ENCODE measurements at regions not wholly inside any gene's neighbourhood (a gene's known extent, or its start where the extent isn't known, plus 50 kb on each side); places are given as distances from the start of the nearest gene placed in this dataset.
"Not testable (repeated sequence)": the region's sequence is repeated elsewhere in the genome, so short reads cannot be mapped to it uniquely, and the experiment has no call there.

DNA sequence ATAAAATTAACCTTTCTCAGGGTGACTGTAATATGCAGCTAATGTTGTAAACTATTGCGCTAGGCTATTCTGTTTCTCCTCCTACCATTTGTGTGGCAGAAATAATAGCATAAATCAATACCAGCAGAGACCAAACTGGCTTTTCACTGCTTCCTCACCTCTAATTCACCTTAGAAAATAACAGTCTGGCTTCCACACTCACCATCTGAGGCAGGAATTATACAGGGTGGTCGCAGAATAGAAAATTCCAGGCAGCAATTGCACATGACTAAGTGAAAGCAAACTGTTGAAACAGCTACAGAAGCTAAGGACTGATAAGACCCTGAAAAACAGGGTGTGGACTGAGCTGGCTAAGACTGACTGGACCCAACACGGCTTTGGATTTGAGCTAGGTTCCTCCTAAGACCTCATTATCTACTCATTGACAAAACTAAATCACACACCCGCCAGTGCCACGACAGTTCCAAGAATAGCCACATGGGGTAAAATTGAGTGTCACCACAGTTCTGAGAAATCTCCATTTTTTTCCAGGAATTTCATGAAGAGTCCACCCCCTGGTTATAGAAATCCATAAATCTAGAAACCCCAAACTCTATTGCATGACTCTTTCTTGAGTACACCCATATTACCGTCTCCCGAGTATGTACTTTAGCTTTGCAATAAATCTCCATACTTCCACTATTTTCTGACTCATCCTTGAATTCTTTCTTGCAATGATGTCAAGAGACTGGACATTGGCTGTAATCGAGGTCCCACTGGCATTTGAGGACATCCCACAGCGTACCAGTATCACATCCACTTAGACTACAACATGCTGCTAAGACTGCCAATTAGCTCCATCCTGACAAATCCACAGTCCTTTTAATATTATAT is 60.9 kb upstream of the KCNQ5 start:
- DNase-seq (ENCODE audit: unreplicated experiment), result no peak
- Mint-ChIP-seq H3K27me3 (ENCODE audit: insufficient read depth, unreplicated experiment) (no peaks in the 10 kb centered on the region), H3K9me3 (ENCODE audit: unreplicated experiment) (no peaks in the 10 kb centered on the region), H3K36me3 (ENCODE audit: insufficient read depth, unreplicated experiment) (no peaks in the 10 kb centered on the region), H3K4me1 (ENCODE audit: insufficient read depth, unreplicated experiment) (no peaks in the 10 kb centered on the region), H3K4me3 (ENCODE audit: unreplicated experiment) (no peak overlapping the region), H3K27ac (ENCODE audit: low read depth, unreplicated experiment) (no peak overlapping the region)
- ChIA-PET CTCF (interaction anchor here (0.5 to 1.4 kb wide), 6 partner anchors 19 to 1409 kb away, joined by 3 to 11 read pairs (median 3); no protein-coding TSS in a partner anchor), POLR2A (no interaction called here)
- intact Hi-C loops (cut with micrococcal nuclease), result no loop called here
- TF ChIP-seq, protein P1, sequence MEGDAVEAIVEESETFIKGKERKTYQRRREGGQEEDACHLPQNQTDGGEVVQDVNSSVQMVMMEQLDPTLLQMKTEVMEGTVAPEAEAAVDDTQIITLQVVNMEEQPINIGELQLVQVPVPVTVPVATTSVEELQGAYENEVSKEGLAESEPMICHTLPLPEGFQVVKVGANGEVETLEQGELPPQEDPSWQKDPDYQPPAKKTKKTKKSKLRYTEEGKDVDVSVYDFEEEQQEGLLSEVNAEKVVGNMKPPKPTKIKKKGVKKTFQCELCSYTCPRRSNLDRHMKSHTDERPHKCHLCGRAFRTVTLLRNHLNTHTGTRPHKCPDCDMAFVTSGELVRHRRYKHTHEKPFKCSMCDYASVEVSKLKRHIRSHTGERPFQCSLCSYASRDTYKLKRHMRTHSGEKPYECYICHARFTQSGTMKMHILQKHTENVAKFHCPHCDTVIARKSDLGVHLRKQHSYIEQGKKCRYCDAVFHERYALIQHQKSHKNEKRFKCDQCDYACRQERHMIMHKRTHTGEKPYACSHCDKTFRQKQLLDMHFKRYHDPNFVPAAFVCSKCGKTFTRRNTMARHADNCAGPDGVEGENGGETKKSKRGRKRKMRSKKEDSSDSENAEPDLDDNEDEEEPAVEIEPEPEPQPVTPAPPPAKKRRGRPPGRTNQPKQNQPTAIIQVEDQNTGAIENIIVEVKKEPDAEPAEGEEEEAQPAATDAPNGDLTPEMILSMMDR (IDR thresholded peaks at IDR 0.05; ENCODE audit: unreplicated experiment), result no peak
- BruUV-seq (replicated peaks), result no TSS peak

DNA sequence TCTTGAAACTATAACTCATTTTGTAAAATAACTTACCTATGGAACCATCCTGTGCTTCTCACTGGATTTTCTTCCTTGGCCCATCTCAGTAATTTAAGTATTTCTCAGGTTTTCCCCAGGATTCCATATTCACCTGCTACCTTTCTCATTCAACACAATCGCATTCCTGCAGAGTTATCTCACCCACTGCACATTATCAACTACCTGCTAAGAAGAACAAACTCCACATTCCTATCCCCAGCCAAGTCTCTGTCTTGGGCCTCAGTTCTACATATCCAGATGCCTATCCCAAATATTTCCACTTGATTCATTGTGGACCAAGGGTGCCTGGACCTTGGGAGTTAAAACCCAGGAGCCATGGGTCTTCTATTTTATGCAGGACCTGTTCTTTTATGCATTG is 60.2 kb upstream of the KCNQ5 start:
- ChIA-PET CTCF (interaction anchor here (1.3 kb wide), 1 partner anchor 20 kb away, joined by 3 read pairs; no protein-coding TSS in a partner anchor), POLR2A (no interaction called here)
- intact Hi-C loops (cut with micrococcal nuclease), result no loop called here
- no peak overlapping the region for H3K4me3 Mint-ChIP-seq (ENCODE audit: unreplicated experiment)
- no peak for DNase-seq (ENCODE audit: unreplicated experiment)
- TF ChIP-seq, protein P1 (IDR thresholded peaks at IDR 0.05; ENCODE audit: unreplicated experiment), result no peak
- H3K27ac Mint-ChIP-seq (ENCODE audit: low read depth, unreplicated experiment), result no peak overlapping the region
- H3K36me3 Mint-ChIP-seq (ENCODE audit: insufficient read depth, unreplicated experiment), result no peaks in the 10 kb centered on the region
- no peaks in the 10 kb centered on the region for H3K4me1 Mint-ChIP-seq (ENCODE audit: insufficient read depth, unreplicated experiment)
- no TSS peak for BruUV-seq (replicated peaks)
- no peaks in the 10 kb centered on the region for H3K27me3 Mint-ChIP-seq (ENCODE audit: insufficient read depth, unreplicated experiment)
- no peaks in the 10 kb centered on the region for H3K9me3 Mint-ChIP-seq (ENCODE audit: unreplicated experiment)

DNA sequence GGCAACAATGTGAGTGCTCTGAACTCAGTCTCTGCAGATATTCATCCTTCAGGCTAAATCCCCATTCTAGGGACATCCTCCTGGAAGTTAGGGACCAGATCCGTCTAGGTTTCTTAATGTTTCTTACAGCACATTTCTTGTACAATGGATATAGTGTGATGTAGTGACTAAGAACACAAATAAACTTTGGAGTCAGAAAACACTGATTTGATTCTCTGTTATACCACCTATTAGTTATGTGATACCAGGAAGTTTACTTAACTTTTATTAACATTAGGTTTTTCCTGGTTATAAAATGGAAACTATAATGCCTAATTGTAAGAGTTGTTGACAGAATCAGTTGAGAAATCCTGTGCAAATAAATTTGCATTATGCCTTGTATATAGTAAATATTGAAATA is 57.6 kb upstream of the KCNQ5 start:
- DNase-seq (ENCODE audit: unreplicated experiment), result no peak
- Mint-ChIP-seq H3K9me3 (ENCODE audit: unreplicated experiment) (no peaks in the 10 kb centered on the region), H3K4me1 (ENCODE audit: insufficient read depth, unreplicated experiment) (no peaks in the 10 kb centered on the region), H3K27me3 (ENCODE audit: insufficient read depth, unreplicated experiment) (no peaks in the 10 kb centered on the region), H3K27ac (ENCODE audit: low read depth, unreplicated experiment) (no peak overlapping the region), H3K4me3 (ENCODE audit: unreplicated experiment) (no peak overlapping the region), H3K36me3 (ENCODE audit: insufficient read depth, unreplicated experiment) (no peaks in the 10 kb centered on the region)
- intact Hi-C loops (cut with micrococcal nuclease), result no loop called here
- no TSS peak for BruUV-seq (replicated peaks)
- TF ChIP-seq, protein P1 (IDR thresholded peaks at IDR 0.05; ENCODE audit: unreplicated experiment), result no peak
- CTCF ChIA-PET, result interaction anchor here (0.8 kb wide), 1 partner anchor 16 kb away, joined by 3 read pairs; no protein-coding TSS in a partner anchor
- POLR2A ChIA-PET, result no interaction called here

DNA sequence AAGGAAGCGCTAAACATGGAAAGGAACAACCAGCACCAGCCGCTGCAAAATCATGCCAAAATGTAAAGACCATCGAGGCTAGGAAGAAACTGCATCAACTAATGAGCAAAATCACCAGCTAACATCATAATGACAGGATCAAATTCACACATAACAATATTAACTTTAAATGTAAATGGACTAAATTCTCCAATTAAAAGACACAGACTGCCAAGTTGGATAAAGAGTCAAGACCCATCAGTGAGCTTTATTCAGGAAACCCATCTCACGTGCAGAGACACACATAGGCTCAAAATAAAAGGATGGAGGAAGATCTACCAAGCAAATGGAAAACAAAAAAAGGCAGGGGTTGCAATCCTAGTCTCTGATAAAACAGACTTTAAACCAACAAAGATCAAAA is 49.9 kb upstream of the KCNQ5 start:
- intact Hi-C loops (cut with micrococcal nuclease); CTCF ChIA-PET; H3K4me3 Mint-ChIP-seq (ENCODE audit: unreplicated experiment); H3K4me1 Mint-ChIP-seq (ENCODE audit: insufficient read depth, unreplicated experiment); DNase-seq (ENCODE audit: unreplicated experiment); H3K27me3 Mint-ChIP-seq (ENCODE audit: insufficient read depth, unreplicated experiment); POLR2A ChIA-PET; H3K27ac Mint-ChIP-seq (ENCODE audit: low read depth, unreplicated experiment); H3K9me3 Mint-ChIP-seq (ENCODE audit: unreplicated experiment); BruUV-seq (replicated peaks); H3K36me3 Mint-ChIP-seq (ENCODE audit: insufficient read depth, unreplicated experiment): not testable (repeated sequence)
